Right renal pelvis (tissue), 4 donors: ENCODE measurements at regions not wholly inside any gene's neighbourhood (a gene's known extent, or its start where the extent isn't known, plus 50 kb on each side); places are given as distances from the start of the nearest gene placed in this dataset.
"Not testable (repeated sequence)": the region's sequence is repeated elsewhere in the genome, so short reads cannot be mapped to it uniquely, and the experiment has no call there.

ENCODE experiments used
- DNase-seq, 4 donors: peaks; one replicate each; pipeline ENCODE4 v3.0.0-alpha.2; 2013; ENCODE audit warnings: low read depth in 4 of 4, low spot score in 3 of 4, missing footprints in 1 of 4

- no peak for DNase-seq
Measured at GRCh38 chr4:148693913-148694649, 251.9 kb upstream of the NR3C2 start.

- DNase-seq: no peak
Measured at GRCh38 chr4:148692242-148692641, 250.0 kb upstream of the NR3C2 start.

- DNase-seq: no peak
Measured at GRCh38 chr4:148686449-148686848, 244.2 kb upstream of the NR3C2 start.

- no peak for DNase-seq
Measured at GRCh38 chr4:148684638-148685037, 242.4 kb upstream of the NR3C2 start.

GRCh38 chr4:148680884-148681283 is 238.7 kb upstream of the NR3C2 start:
- DNase-seq: no peak

GRCh38 chr4:148676344-148676743 is 234.1 kb upstream of the NR3C2 start:
- DNase-seq: no peak

- no peak for DNase-seq
Measured at GRCh38 chr4:148674876-148675275, 232.7 kb upstream of the NR3C2 start.

GRCh38 chr4:148664636-148665035 is 222.4 kb upstream of the NR3C2 start:
- no peak for DNase-seq

- no peak for DNase-seq
Measured at GRCh38 chr4:148654131-148654530, 211.9 kb upstream of the NR3C2 start.

GRCh38 chr4:148653681-148654080 is 211.5 kb upstream of the NR3C2 start:
- no peak for DNase-seq

GRCh38 chr4:148651991-148652390 is 209.8 kb upstream of the NR3C2 start:
- DNase-seq: no peak

GRCh38 chr4:148649652-148650331 is 207.6 kb upstream of the NR3C2 start:
- no peak for DNase-seq

- DNase-seq: no peak
Measured at GRCh38 chr4:148643851-148644250, 201.6 kb upstream of the NR3C2 start.

- DNase-seq: no peak
Measured at GRCh38 chr4:148642907-148643306, 200.7 kb upstream of the NR3C2 start.

GRCh38 chr4:148638079-148638478 is 195.9 kb upstream of the NR3C2 start:
- not testable (repeated sequence) for DNase-seq

GRCh38 chr4:148637453-148637852 is 195.2 kb upstream of the NR3C2 start:
- DNase-seq: not testable (repeated sequence)

GRCh38 chr4:148634476-148634875 is 192.3 kb upstream of the NR3C2 start:
- DNase-seq: no peak

- DNase-seq: no peak
Measured at GRCh38 chr4:148633720-148634119, 191.5 kb upstream of the NR3C2 start.

- DNase-seq: no peak
Measured at GRCh38 chr4:148632476-148632875, 190.3 kb upstream of the NR3C2 start.

- no peak for DNase-seq
Measured at GRCh38 chr4:148630051-148630450, 187.8 kb upstream of the NR3C2 start.

- DNase-seq: no peak
Measured at GRCh38 chr4:148618856-148619255, 176.6 kb upstream of the NR3C2 start.

GRCh38 chr4:148608968-148609367 is 166.8 kb upstream of the NR3C2 start:
- no peak for DNase-seq
